Osteocyte (in vitro differentiated cells): ENCODE measurements at regions not wholly inside any gene's neighbourhood (a gene's known extent, or its start where the extent isn't known, plus 50 kb on each side); places are given as distances from the start of the nearest gene placed in this dataset.

Source experiments
- DNase-seq: peaks from one replicate; pipeline ENCODE4 v3.0.0; 2021; ENCODE audit warnings: mixed read lengths; ENCODE audit not compliant: unreplicated experiment; ENCODE audit errors: extremely low spot score
- H3K27ac Mint-ChIP-seq: one replicate; pipeline ENCODE4 v1.8.0; 2021; ENCODE audit warnings: mild to moderate bottlenecking, mixed read lengths; ENCODE audit not compliant: unreplicated experiment
- H3K27me3 Mint-ChIP-seq: one replicate; pipeline ENCODE4 v1.8.0; 2021; ENCODE audit warnings: mixed read lengths; ENCODE audit not compliant: unreplicated experiment
- H3K36me3 Mint-ChIP-seq: one replicate; pipeline ENCODE4 v1.8.0; 2021; ENCODE audit warnings: mixed read lengths; ENCODE audit not compliant: unreplicated experiment
- H3K4me1 Mint-ChIP-seq: one replicate; pipeline ENCODE4 v1.8.0; 2021; ENCODE audit warnings: mixed read lengths; ENCODE audit not compliant: unreplicated experiment
- H3K4me3 Mint-ChIP-seq: one replicate; pipeline ENCODE4 v1.8.0; 2021; ENCODE audit warnings: mild to moderate bottlenecking, moderate library complexity, mixed read lengths; ENCODE audit not compliant: unreplicated experiment
- H3K9me3 Mint-ChIP-seq: one replicate; pipeline ENCODE4 v1.8.0; 2021; ENCODE audit warnings: mixed read lengths; ENCODE audit not compliant: unreplicated experiment
- TF ChIP-seq, protein P1 (sequence below): fragments of 200-600 bp; sonication (generic); IDR thresholded peaks from 2 replicates; pipeline ENCODE4 v1.5.0; 2021; ENCODE audit warnings: antibody characterized with exemption, mild to moderate bottlenecking, moderate library complexity

DNA sequence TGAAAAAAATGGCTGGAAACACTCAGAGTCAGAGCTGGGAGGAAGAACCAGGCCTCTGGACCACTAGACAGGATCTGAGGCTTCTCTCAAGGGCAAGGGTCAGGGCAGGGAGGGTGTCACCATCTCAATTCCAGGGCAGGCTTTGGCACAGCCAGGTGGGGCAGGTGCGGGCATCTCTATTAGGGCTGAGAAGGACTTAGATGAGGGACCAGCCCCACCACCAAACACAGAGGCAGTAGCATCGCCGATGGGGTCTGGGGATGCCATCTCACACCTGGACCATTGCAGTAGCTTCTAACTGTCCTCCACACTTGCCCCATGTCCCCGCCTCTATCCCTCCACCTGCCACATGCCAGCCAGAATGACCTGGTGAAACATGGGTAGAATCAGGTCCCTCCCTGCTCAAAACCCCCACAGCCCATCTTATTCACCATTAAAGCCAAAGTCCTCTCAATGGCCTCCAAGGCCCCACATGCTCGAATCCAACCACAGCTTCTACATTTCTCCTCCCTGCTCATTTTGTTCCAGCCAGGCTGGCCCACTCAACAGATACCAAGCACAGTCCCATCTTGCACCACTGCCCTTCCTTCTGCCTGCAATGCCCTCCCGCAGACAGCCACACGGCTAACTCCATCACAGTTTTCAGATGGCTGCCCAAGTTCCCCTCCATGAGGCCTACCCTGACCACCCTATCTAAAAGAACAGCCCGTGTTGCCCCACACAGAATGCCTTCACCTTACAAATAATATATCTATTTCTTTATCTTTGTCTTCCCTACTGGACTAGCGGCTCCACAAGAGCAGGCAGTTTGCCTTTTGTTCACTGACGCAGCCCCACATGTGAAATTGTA is 177.4 kb downstream of the SMAD2 start:
- H3K9me3 Mint-ChIP-seq = no peaks in the 10 kb centered on the region
- peaks cover 9% of the 10 kb centered on the region for H3K27me3 Mint-ChIP-seq
- H3K4me3 Mint-ChIP-seq = no peak overlapping the region
- TF ChIP-seq, protein P1, sequence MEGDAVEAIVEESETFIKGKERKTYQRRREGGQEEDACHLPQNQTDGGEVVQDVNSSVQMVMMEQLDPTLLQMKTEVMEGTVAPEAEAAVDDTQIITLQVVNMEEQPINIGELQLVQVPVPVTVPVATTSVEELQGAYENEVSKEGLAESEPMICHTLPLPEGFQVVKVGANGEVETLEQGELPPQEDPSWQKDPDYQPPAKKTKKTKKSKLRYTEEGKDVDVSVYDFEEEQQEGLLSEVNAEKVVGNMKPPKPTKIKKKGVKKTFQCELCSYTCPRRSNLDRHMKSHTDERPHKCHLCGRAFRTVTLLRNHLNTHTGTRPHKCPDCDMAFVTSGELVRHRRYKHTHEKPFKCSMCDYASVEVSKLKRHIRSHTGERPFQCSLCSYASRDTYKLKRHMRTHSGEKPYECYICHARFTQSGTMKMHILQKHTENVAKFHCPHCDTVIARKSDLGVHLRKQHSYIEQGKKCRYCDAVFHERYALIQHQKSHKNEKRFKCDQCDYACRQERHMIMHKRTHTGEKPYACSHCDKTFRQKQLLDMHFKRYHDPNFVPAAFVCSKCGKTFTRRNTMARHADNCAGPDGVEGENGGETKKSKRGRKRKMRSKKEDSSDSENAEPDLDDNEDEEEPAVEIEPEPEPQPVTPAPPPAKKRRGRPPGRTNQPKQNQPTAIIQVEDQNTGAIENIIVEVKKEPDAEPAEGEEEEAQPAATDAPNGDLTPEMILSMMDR = no peak
- DNase-seq = no peak
- no peaks in the 10 kb centered on the region for H3K4me1 Mint-ChIP-seq
- H3K36me3 Mint-ChIP-seq = no peaks in the 10 kb centered on the region
- H3K27ac Mint-ChIP-seq = no peak overlapping the region

- Mint-ChIP-seq H3K9me3 (no peaks in the 10 kb centered on the region), H3K36me3 (no peaks in the 10 kb centered on the region), H3K4me1 (no peaks in the 10 kb centered on the region), H3K27me3 (peaks cover 19% of the 10 kb centered on the region), H3K27ac (no peak overlapping the region), H3K4me3 (no peak overlapping the region)
- DNase-seq = no peak
- TF ChIP-seq, protein P1 = no peak
These were observed 179.5 kb downstream of the SMAD2 start for GRCh38 chr18:47750889-47751423.

DNA sequence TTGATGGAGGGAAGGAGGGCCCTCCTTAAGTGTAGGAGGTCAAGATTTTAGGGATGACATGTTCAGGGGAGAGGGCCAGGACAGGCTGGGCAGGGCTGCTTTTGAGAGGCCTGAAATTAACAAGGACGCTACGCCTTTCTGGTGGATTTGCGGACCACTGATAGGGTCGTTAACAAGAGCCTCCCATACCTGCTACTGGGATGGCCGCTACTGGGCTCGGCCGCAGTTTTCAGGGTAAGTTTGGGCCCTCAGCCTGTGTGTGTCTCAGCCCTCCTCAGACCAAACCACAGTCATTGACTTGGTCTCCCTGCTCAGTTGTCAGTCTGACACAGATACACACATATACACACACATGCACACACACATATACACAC is 180.9 kb downstream of the SMAD2 start:
- DNase-seq = no peak
- H3K4me3 Mint-ChIP-seq = no peak overlapping the region
- no peaks in the 10 kb centered on the region for H3K36me3 Mint-ChIP-seq
- TF ChIP-seq, protein P1 = no peak
- H3K9me3 Mint-ChIP-seq = no peaks in the 10 kb centered on the region
- H3K4me1 Mint-ChIP-seq = no peaks in the 10 kb centered on the region
- no peak overlapping the region for H3K27ac Mint-ChIP-seq
- H3K27me3 Mint-ChIP-seq = peaks cover 27% of the 10 kb centered on the region

GRCh38 chr18:47748847-47749599 is 181.4 kb downstream of the SMAD2 start:
- H3K9me3 Mint-ChIP-seq = no peaks in the 10 kb centered on the region
- peaks cover 29% of the 10 kb centered on the region for H3K27me3 Mint-ChIP-seq

More at GRCh38 chr18:47748847-47749599, 181.4 kb downstream of the SMAD2 start:
- Mint-ChIP-seq H3K36me3 (no peaks in the 10 kb centered on the region), H3K4me3 (peak overlapping the region; percentile 58), H3K27ac (no peak overlapping the region), H3K4me1 (no peaks in the 10 kb centered on the region)
- DNase-seq = peak; percentile 96
- TF ChIP-seq, protein P1 = peak; percentile 100
